HepG2 (cell line): ENCODE measurements at regions not wholly inside any gene's neighbourhood (a gene's known extent, or its start where the extent isn't known, plus 50 kb on each side); places are given as distances from the start of the nearest gene placed in this dataset.

ENCODE experiments used
- ATAC-seq: fragments of 200-7000 bp; cut with Tn5 transposase; 3 replicates; pipeline ENCODE4 v1.9.1; 2020; ENCODE audit warnings: mild to moderate bottlenecking, moderate library complexity
- BruUV-seq: library from RNA; stranded (reverse); fragments of 400-500 nt; replicated peaks from 2 replicates; lab custom pipeline; 2021; lab: Mats Ljungman, UMichigan
- CTCF ChIA-PET: fragments of 300-600 bp; formaldehyde crosslinking; extraction: SDS; loops from one replicate; lab custom pipeline; 2021; ENCODE audit warnings: low total read pairs, inconsistent platforms, low intra/inter-chr PET ratio; lab: Yijun Ruan, JAX
- POLR2A ChIA-PET: fragments of 350-600 bp; sonication (Branson Sonifier 250); formaldehyde crosslinking; loops from one replicate; lab custom pipeline; 2020; ENCODE audit warnings: antibody characterized with exemption, inconsistent platforms; lab: Yijun Ruan, JAX
- DNase-seq: peaks from one replicate; pipeline ENCODE4 v3.0.0-alpha.2; 2015; ENCODE audit warnings: low spot score
- FAIRE-seq: peaks from 3 replicates; lab custom pipeline; 2011; peaks lifted over from hg19 to GRCh38; lab: Jason Lieb, UNC
- H2AFZ ChIP-seq: one replicate; pipeline ENCODE4 v1.6.1; 2011; ENCODE audit warnings: low read length, inconsistent platforms
- H3K27ac ChIP-seq: fragments of 300-600 bp; 3 replicates; pipeline ENCODE4 v1.8.0; 2011; ENCODE audit warnings: mixed run types, mild to moderate bottlenecking, mixed read lengths, low read length, inconsistent platforms; ENCODE audit not compliant: insufficient read depth; ENCODE audit errors: extremely low read length
- H3K27me3 ChIP-seq, 2 experiments: fragments of 200-600 bp in 1 of 2; 2 replicates in 1 of 2; 3 replicates in 1 of 2; pipeline versions ENCODE4 v1.6.0 to v1.8.0; 2011; ENCODE audit warnings: low read length in 2 of 2, mild to moderate bottlenecking in 2 of 2, moderate library complexity in 2 of 2, inconsistent platforms in 1 of 2; ENCODE audit not compliant: insufficient read depth in 2 of 2, control insufficient read depth in 1 of 2
- H3K36me3 ChIP-seq, 2 experiments: fragments of 200-600 bp in 1 of 2; replicated peaks in 1 of 2; 2 replicates in 1 of 2; 3 replicates in 1 of 2; pipeline versions ENCODE4 v1.5.1 to v1.8.0; 2011; ENCODE audit warnings: low read length in 2 of 2, inconsistent platforms in 1 of 2; ENCODE audit not compliant: insufficient read depth in 2 of 2, control insufficient read depth in 1 of 2
- H3K4me1 ChIP-seq: 2 replicates; pipeline ENCODE4 v1.5.1; 2012; ENCODE audit warnings: low read length, inconsistent platforms; ENCODE audit not compliant: insufficient read depth
- H3K4me2 ChIP-seq: 2 replicates; pipeline ENCODE4 v1.6.0; 2011; ENCODE audit warnings: low read depth, low read length, inconsistent platforms
- H3K4me3 ChIP-seq, 3 experiments: fragments of 200-600 bp in 1 of 3; sonication (generic), shearing (Covaris generic) in 1 of 3; replicated peaks in 1 of 3; 2 replicates each; pipeline ENCODE4 v1.5.1; 2011 to 2016; ENCODE audit warnings: low read length in 3 of 3, inconsistent platforms in 2 of 3, low read depth in 2 of 3, mild to moderate bottlenecking in 2 of 3, control low read depth in 1 of 3, mixed read lengths in 1 of 3; ENCODE audit not compliant: insufficient read depth in 1 of 3
- H3K79me2 ChIP-seq: one replicate; pipeline ENCODE4 v1.6.1; 2011; ENCODE audit warnings: low read length, inconsistent platforms; ENCODE audit not compliant: insufficient read depth
- H3K9ac ChIP-seq: 2 replicates; pipeline ENCODE4 v1.6.0; 2011; ENCODE audit warnings: mild to moderate bottlenecking, low read depth, low read length, inconsistent platforms; ENCODE audit not compliant: insufficient read depth
- H3K9me3 ChIP-seq: 2 replicates; pipeline ENCODE4 v1.5.1; 2012; ENCODE audit warnings: mild to moderate bottlenecking, low read length
- H4K20me1 ChIP-seq: 2 replicates; pipeline ENCODE4 v1.6.0; 2011; ENCODE audit warnings: inconsistent platforms, mild to moderate bottlenecking, low read length, moderate library complexity; ENCODE audit not compliant: insufficient read depth
- CEBPB ChIP-seq: IDR thresholded peaks from 2 replicates; pipeline ENCODE4 v1.6.1; 2011; ENCODE audit warnings: low read depth, low read length, improper control_type of control experiment, borderline replicate concordance
- CENPX ChIP-seq: sonication (generic); formaldehyde crosslinking; IDR thresholded peaks from 2 replicates; pipeline ENCODE4 v1.9.0; 2021; ENCODE audit warnings: mild to moderate bottlenecking, missing genetic modification reagents, moderate library complexity
- IKZF4 ChIP-seq: sonication (generic); formaldehyde crosslinking; IDR thresholded peaks from 2 replicates; pipeline ENCODE4 v1.5.1; 2020; ENCODE audit warnings: borderline replicate concordance, mild to moderate bottlenecking, low read depth, missing genetic modification reagents; ENCODE audit errors: not compliant biosample characterization
- IKZF5 ChIP-seq: IDR thresholded peaks from 2 replicates; pipeline ENCODE4 v1.6.1; 2018; ENCODE audit warnings: missing genetic modification reagents, mild to moderate bottlenecking, missing compliant biosample characterization
- KDM3A ChIP-seq: IDR thresholded peaks from 2 replicates; pipeline ENCODE4 v1.6.1; 2018; ENCODE audit warnings: low read depth, missing compliant biosample characterization
- KLF6 ChIP-seq: IDR thresholded peaks from 2 replicates; pipeline ENCODE4 v1.8.0; 2016; ENCODE audit warnings: missing biosample characterization, missing genetic modification reagents
- RAD51 ChIP-seq: fragments of 450-650 bp; IDR thresholded peaks from 2 replicates; pipeline ENCODE4 v1.6.1; 2016; ENCODE audit warnings: borderline replicate concordance
- SSRP1 ChIP-seq: IDR thresholded peaks from 2 replicates; pipeline ENCODE4 v1.6.1; 2016; ENCODE audit warnings: control low read depth
- ZNF260 ChIP-seq: sonication (generic); formaldehyde crosslinking; IDR thresholded peaks from 2 replicates; pipeline ENCODE4 v1.4.0; 2020; ENCODE audit warnings: missing genetic modification reagents, low read depth, mild to moderate bottlenecking, borderline replicate concordance
- ZNF331 ChIP-seq: sonication (generic); formaldehyde crosslinking; IDR thresholded peaks from 2 replicates; pipeline ENCODE4 v1.4.0; 2020; ENCODE audit warnings: missing genetic modification reagents
- ZNF646 ChIP-seq: sonication (generic); formaldehyde crosslinking; IDR thresholded peaks from 2 replicates; pipeline ENCODE4 v1.9.0; 2021; ENCODE audit warnings: mild to moderate bottlenecking, missing genetic modification reagents
- WGBS: methylation state at CpG from one replicate; pipeline ENCODE4 v1.1.6; 2017; ENCODE audit warnings: low lambda C conversion rate; 5-methylcytosine and 5-hydroxymethylcytosine counted together
- in situ Hi-C: cut with HindIII; loops from 2 replicates; pipeline ENCODE4 v1.10.0; 2017; ENCODE audit warnings: low pct_unique_long_range_greater_than_20kb; ENCODE audit not compliant: extremely low pct_ligation_motif_present
- intact Hi-C: fragments of 100-400 bp; cut with micrococcal nuclease; formaldehyde crosslinking; loops from one replicate; pipeline ENCODE4 v1.10.0; 2022; ENCODE audit not compliant: unreplicated experiment
- TF ChIP-seq, protein P1 (sequence below): IDR thresholded peaks from 2 replicates; pipeline ENCODE4 v1.6.1; 2016; ENCODE audit warnings: low read depth, control low read depth
- TF ChIP-seq, protein P2 (sequence below): sonication (generic); formaldehyde crosslinking; IDR thresholded peaks from 2 replicates; pipeline ENCODE4 v1.5.1; 2020; ENCODE audit warnings: missing genetic modification reagents, mild to moderate bottlenecking, borderline replicate concordance
- TF ChIP-seq, protein P3 (sequence below): sonication (generic); formaldehyde crosslinking; IDR thresholded peaks from 2 replicates; pipeline ENCODE4 v1.4.0; 2020; ENCODE audit warnings: missing genetic modification reagents

DNA sequence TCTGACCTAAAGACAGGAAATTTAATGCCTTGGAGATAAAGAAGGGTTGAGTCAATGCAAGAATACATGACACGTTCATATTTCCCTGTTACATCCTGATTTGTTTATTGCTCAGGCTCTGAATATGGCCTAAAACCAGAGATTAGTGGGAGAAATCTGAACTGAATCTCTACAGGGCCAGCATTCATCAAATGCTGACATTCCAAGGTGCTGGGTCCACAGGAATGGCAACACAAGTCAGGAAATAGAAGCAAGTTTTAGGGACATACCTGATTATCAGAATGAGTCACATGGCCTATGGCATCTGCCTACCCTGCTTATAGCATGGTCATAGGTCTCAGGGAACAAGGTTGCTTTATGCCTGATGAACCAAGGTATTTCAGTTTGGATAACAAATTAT lies 117.4 kb upstream of the CES5A start:
- H3K9ac ChIP-seq = no peak overlapping the region
- 3% methylated on average over 1 of the region's 1 CpG for WGBS
- in situ Hi-C loops = no loop called here
- H3K4me3 ChIP-seq = no peak overlapping the region
- no TSS peak for BruUV-seq
- intact Hi-C loops = no loop called here
- H3K79me2 ChIP-seq = no peaks in the 10 kb centered on the region
- DNase-seq = no peak
- H3K4me2 ChIP-seq = no peak overlapping the region
- no peak overlapping the region for H2AFZ ChIP-seq
- POLR2A ChIA-PET = no interaction called here
- CTCF ChIA-PET = no interaction called here
- H3K9me3 ChIP-seq = no peaks in the 10 kb centered on the region
- H3K4me1 ChIP-seq = no peaks in the 10 kb centered on the region
- H3K36me3 ChIP-seq = no peaks in the 10 kb centered on the region
- no peak for ATAC-seq
- H4K20me1 ChIP-seq = no peaks in the 10 kb centered on the region
- no peak overlapping the region for H3K27ac ChIP-seq
- H3K27me3 ChIP-seq = no peaks in the 10 kb centered on the region
- no peak for FAIRE-seq
- TF ChIP-seq CENPX (CRISPR knock-in tag) = no peak
- TF ChIP-seq IKZF4 (CRISPR knock-in tag) = no peak
- TF ChIP-seq KDM3A = no peak
- TF ChIP-seq, protein P1, sequence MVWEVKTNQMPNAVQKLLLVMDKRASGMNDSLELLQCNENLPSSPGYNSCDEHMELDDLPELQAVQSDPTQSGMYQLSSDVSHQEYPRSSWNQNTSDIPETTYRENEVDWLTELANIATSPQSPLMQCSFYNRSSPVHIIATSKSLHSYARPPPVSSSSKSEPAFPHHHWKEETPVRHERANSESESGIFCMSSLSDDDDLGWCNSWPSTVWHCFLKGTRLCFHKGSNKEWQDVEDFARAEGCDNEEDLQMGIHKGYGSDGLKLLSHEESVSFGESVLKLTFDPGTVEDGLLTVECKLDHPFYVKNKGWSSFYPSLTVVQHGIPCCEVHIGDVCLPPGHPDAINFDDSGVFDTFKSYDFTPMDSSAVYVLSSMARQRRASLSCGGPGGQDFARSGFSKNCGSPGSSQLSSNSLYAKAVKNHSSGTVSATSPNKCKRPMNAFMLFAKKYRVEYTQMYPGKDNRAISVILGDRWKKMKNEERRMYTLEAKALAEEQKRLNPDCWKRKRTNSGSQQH (CRISPR knock-in tag) = no peak
- no peak for TF ChIP-seq CEBPB
- TF ChIP-seq, protein P2, sequence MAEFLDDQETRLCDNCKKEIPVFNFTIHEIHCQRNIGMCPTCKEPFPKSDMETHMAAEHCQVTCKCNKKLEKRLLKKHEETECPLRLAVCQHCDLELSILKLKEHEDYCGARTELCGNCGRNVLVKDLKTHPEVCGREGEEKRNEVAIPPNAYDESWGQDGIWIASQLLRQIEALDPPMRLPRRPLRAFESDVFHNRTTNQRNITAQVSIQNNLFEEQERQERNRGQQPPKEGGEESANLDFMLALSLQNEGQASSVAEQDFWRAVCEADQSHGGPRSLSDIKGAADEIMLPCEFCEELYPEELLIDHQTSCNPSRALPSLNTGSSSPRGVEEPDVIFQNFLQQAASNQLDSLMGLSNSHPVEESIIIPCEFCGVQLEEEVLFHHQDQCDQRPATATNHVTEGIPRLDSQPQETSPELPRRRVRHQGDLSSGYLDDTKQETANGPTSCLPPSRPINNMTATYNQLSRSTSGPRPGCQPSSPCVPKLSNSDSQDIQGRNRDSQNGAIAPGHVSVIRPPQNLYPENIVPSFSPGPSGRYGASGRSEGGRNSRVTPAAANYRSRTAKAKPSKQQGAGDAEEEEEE (CRISPR knock-in tag) = no peak
- TF ChIP-seq, protein P3, sequence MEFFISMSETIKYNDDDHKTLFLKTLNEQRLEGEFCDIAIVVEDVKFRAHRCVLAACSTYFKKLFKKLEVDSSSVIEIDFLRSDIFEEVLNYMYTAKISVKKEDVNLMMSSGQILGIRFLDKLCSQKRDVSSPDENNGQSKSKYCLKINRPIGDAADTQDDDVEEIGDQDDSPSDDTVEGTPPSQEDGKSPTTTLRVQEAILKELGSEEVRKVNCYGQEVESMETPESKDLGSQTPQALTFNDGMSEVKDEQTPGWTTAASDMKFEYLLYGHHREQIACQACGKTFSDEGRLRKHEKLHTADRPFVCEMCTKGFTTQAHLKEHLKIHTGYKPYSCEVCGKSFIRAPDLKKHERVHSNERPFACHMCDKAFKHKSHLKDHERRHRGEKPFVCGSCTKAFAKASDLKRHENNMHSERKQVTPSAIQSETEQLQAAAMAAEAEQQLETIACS = no peak
- no peak for TF ChIP-seq ZNF331 (CRISPR knock-in tag)
- TF ChIP-seq SSRP1 (CRISPR knock-in tag) = no peak
- no peak for TF ChIP-seq KLF6 (CRISPR knock-in tag)
- TF ChIP-seq RAD51 = no peak
- no peak for TF ChIP-seq ZNF646 (CRISPR knock-in tag)
- TF ChIP-seq ZNF260 (CRISPR knock-in tag) = no peak
- TF ChIP-seq IKZF5 (CRISPR knock-in tag) = no peak
